WI38 (cell line): ENCODE measurements at regions not wholly inside any gene's neighbourhood (a gene's known extent, or its start where the extent isn't known, plus 50 kb on each side); places are given as distances from the start of the nearest gene placed in this dataset.
A peak's percentile ranks its signal among the peaks of the same experiment; 100 is the strongest.

Experiments
- H3K4me3 ChIP-seq: 2 replicates; pipeline ENCODE4 v1.5.1; 2011; ENCODE audit warnings: low read depth, mild to moderate bottlenecking, control low read depth, low read length
- CTCF ChIP-seq: IDR thresholded peaks from 2 replicates; pipeline ENCODE4 v1.5.1; 2012; ENCODE audit warnings: low read depth, mild to moderate bottlenecking, control low read depth, low read length

GRCh38 chr14:36397357-36397756 lies 76.9 kb upstream of the MBIP start:
- no peak for TF ChIP-seq CTCF
- no peak overlapping the region for H3K4me3 ChIP-seq

DNA sequence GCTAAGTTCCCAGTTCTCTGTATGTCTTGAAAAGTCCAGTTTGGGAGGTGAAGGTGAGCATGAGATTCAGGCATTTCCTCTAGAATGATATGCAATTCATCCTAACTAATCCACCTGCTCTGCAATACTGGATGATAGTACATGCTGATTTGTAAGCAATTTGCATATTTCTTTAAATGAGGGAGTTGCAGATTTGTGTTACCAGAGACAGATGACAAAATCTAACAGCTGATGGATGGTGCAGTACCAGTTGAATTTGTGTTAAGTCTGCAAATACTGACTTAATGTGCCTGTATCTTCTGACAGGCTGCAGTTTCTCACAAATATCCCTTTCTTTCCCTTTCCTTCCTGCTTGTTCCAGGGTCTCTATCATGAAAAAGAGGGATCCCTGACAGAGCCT lies 76.4 kb upstream of the MBIP start:
- TF ChIP-seq CTCF: no peak
- H3K4me3 ChIP-seq: no peak overlapping the region

GRCh38 chr14:36394593-36394992 lies 74.2 kb upstream of the MBIP start:
- no peak overlapping the region for H3K4me3 ChIP-seq
- no peak for TF ChIP-seq CTCF

GRCh38 chr14:36390718-36391117 lies 70.3 kb upstream of the MBIP start:
- no peak for TF ChIP-seq CTCF
- H3K4me3 ChIP-seq: no peak overlapping the region

DNA sequence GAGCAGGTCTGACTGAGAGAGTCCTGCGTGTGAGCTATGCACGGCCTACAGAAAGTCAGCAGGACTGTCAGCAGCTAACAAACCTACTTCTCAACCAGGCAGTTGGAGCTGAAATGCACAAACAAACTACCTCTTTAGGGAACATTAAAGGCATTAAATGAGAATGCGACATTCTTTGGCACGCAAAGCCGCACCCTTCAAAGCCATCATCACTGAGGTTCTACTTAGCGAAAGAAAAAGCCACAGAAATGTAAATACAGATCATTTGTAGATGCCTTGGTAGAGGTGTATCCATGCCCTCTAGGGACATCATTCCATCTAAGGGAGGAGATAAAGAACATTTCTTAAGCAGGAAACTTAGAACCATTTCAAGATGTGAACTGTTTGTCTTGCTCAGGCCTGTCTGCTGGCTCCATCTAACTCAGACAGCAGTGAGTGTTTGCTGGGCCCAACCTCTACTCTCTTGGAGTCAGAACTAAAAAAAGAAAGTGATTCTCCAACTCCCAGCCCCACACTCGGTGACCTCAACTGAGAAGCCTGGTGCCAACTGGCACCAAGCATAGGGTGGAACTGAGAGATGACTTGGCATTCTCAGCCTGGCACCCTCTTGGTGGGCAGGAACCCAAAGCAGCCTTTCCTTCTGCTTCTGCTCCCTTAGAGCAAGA lies 63.5 kb upstream of the MBIP start:
- no peak for TF ChIP-seq CTCF
- no peak overlapping the region for H3K4me3 ChIP-seq

DNA sequence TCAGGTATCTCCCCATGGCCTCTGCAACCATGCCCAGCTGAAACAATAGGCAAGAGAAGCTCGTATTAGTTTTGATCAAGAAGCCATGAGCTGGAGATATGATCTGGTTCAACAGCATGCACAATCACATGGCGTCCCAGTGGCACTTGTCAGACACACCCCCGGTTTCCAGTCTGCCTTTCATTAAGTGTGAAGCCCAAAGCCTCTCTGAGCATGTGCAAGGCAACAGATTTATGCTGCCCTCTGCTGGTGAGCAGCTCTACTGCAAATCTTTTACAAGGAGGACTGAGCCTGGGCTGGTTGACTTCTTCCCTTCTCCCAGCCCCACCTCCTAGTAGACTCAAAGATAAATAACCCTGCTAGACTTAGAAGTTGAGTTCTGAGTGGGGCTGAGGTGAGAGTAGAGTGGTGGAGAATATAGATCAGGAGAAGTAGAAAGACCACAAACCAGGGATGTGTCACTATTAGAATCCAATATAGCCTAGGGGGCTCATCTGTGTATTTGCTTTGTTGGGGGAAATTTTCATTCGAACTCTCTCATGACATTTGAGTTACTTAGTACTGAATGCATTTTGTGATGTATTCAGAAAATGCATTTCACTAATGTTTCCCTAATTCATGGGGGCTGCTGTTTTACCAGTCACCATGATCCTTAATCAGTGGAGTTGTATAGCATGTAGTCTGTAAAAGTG lies 53.7 kb upstream of the MBIP start:
- peak; percentile 87 for TF ChIP-seq CTCF
- H3K4me3 ChIP-seq: no peak overlapping the region
